GM21576 (cell line): ENCODE measurements at regions not wholly inside any gene's neighbourhood (a gene's known extent, or its start where the extent isn't known, plus 50 kb on each side); places are given as distances from the start of the nearest gene placed in this dataset.

Source experiments
- ATAC-seq: cut with Tn5 transposase; IDR thresholded peaks from one replicate; pipeline ENCODE4 v1.9.1; 2021; ENCODE audit warnings: mild to moderate bottlenecking, moderate library complexity; ENCODE audit not compliant: unreplicated experiment

DNA sequence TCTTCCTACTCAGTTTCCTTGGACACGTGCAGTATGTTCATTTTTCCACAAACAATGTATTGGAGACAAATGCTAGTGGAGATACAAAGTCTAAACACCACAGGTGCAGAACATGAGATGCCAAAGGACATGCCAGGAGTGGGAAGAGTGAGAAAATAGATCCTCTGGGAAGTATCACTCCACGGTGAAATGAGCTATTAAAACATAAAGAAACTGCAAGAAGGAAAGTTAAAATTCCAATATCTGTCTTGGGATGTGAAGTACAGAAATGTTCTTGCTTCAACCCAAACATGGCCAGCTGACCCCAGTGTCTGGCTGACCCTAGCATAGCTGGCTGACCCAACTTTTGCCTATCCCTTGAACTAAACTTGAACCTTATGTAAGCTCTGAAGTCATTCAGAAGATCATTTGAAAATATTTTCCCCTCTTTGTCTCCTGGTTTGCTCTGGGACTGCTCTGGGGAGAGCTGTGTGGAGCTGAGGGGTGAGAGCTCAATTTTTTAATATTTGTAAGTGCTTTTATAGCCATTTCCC lies 59.5 kb downstream of the FZD1 start:
- ATAC-seq = no peak

DNA sequence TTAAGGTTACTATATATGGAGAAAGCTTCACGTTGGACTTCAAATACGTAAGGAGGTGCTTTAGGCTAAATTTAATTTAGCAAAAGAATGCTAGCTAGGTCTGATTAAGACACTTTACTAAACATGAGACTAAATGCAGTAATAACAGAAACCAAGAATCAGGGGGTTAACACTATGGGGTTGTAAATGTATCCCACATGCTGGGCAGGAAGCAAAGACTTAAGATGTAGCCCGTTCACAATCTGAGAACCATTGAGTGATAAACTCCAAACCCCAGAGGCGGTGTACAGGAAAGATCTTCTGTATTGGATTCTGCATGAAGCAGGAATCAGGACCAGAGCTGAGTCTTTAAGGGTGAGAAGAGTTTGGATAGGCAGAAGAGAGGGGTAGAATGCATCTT lies 60.4 kb downstream of the FZD1 start:
- ATAC-seq = no peak

DNA sequence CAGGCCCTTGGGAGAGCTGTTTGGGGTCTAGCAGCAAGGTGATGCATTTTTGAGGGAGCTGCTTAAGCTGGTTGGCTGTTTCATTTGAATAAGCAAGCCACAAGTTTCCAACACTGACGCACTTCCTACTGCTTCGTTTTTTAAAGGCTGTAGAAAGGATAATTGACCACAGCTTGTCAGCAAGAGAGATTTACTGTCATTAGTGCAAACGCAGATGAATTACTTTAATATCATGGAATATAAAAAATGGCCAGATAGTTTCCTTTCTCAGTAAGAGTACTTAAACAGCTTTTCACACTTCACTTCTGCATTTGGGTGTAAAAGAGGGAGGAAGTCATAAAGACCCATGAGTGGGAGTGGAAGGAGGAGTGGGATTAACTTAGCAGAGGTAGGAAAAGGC lies 61.5 kb downstream of the FZD1 start:
- ATAC-seq = no peak

DNA sequence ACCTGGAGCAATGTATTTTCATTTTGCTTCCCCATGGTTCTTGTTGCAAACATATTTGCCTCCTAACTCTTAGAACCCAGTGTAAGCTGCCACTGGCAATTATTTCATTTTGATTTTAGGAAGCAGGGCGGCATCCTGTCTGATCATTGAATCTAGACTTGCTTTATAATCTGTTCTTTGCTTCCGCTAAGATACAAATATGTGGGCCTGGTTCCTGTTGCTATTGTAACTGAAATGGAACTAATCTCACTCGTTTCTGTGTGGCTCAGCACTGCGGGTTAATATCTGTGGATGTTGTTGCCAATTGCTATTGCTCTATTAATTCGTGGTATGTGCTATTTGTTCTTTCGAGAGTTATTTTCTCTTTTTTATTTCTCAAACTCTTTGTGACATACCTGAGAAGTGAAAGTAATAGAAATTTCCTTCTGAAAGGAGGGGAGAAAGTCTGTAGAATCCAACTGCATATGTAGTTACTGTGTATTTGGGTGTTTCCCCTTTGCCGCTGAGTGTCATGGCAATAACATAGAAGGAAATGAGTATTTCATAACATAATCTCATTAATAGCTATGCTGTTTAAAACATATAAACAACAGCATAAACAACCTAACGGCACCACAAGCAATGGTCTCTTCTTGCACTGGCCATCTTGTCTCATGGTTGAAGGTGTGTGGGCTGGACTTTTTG lies 62.4 kb downstream of the FZD1 start:
- ATAC-seq = no peak

DNA sequence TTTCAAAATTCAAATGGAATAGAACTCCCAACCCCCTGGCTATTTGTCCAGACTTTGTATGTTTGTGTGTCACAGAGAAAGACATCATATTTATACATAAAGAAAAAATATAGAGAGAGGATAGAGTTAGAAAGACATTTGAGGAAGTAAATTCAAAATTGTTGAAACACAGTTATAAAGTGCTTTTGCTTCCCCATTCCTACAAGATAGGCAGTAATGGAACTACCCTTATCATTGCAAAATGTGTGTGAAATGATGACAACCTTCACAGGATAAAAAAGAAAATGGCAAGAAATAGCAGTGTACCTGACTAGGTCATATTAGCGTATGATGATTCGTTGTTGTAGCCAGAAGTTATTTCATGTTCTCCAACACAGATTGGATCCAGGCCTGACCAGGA lies 63.1 kb downstream of the FZD1 start:
- no peak for ATAC-seq

DNA sequence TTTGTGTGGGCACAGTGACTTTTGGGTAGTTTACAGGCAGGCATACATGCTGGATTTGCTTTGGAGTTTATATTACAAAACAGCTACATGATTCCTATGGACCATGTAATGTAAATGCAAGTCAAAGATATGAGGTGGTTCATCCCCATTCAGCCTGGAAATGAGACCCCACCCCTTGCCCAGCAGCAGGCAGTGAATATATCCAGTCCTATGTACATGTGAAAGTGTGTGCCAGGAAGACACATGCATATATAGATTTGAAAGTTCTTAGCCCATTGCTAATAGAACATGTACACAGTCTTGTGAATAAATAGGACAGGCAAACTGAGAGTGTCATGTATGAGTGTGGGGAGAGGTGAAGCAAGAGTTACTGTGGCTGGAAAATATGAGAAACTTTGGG lies 65.3 kb downstream of the FZD1 start:
- ATAC-seq = no peak

DNA sequence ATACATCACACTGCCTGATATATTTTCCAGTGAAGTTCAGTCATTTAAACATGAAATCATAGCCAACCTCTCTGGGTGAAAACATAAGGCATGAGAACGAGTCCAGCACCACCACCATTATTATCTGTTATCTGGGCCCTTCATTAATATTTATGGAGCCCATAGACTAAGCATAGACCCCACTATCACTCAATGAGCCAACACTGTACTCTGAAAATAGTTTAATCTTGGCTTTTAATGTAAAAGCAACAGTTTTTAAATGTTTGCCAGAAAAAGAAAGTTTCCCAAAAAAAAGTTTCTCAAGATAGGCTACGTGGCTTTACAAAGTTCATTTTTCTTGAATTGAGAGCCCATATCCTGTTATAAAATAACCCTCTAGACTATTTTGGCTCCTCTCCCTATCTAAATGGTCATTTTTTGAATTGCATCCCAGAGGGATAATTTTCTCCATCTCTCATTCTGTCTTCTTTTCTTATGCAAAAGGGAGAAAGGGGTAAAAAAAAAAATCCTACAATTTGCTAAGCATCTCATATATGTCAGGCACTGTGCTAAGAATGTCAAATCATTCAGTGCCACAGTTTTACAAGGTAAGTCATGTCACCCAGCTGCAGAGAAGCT lies 66.1 kb downstream of the FZD1 start:
- no peak for ATAC-seq

DNA sequence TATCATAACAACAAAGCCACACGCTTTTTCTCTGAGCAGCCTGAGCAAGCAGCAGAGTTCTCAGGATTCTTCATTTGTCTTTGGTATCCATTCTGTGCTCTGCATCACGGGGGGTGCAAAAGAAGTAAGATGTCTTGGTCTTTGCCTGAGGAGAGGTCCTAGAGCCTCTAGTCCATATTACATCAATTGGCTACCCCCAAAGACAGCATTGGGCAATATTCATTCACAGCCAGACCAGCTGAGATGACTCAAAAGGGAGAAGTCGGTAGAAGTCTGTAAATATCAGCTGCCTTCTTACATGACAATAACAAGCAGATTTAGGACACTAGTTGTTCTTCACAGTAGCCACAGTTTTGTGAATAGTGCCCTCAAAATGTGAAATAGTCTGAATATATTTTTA lies 66.6 kb downstream of the FZD1 start:
- ATAC-seq = no peak

DNA sequence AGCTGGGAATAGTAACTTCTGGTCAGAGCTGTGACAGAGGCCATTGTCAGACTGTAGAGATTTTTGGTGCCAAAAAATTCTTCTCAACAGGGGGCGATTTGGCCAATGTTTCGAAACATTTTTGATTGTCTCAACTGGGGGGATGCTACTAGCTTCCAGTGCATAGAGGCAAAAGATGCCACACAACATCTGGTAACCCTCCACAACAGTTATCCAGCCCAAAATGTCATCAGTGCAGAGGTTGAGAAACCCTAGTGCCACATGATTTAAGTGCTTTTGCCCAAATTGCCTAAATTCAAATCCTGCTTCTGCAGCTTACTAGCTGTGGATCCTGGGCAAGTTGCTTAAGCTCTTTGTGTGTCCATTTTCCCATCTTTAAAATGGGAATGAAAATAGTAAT lies 71.9 kb downstream of the FZD1 start:
- no peak for ATAC-seq

DNA sequence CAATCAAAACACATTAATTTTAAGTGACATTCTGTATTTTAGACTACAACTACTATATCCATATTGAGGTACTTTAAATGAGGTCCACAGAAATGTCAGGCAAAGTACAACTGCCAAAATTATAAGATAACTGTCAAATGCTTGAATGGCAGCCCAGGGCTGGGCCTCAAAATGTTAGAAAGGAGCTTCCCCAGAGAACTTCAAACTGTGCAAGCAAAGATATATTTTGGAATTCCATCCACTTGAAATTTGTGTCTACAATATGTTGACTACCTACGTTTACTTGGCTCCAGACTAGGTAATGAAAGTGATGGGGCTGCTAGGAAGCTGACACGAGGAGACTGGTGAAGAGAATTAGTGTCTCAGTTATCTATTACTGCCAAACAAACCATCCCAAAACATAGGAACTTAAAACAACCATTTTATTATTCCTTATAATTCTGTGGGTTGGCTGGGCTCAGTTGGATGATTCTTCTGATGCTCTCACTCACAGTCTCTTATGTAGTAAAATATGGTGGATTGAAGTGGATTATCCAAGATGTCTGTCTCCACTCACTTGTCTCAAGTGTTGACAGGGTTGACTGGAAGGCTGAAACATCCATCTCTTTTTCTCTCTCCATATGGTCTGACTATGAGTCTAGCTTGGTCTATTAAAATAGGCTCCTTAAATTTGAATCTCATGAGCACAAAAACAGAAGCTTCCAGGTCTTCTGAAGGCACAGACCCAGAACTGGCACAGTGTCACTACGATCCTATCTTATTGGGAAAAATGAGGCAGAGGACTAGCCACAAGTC lies 74.2 kb downstream of the FZD1 start:
- ATAC-seq = no peak

DNA sequence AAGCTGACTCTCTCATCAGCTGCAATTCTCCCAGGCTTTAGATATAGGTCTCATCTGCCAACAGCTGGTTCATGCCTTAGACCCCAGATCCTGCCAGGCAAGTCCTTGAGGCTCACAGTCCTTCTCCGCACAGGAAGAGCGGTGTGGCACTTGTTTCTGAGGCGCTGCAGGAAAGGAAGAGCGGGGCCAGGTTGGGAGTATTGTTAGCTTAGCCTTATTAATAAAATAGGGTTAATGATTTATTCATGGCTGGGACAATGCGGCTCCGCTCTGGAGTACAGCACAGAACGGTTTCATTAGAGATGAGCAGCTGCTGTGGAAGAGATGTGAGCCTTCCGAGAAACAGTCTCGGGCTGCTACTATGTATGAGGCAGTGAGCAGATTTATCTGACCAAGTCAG lies 78.1 kb downstream of the FZD1 start:
- no peak for ATAC-seq

DNA sequence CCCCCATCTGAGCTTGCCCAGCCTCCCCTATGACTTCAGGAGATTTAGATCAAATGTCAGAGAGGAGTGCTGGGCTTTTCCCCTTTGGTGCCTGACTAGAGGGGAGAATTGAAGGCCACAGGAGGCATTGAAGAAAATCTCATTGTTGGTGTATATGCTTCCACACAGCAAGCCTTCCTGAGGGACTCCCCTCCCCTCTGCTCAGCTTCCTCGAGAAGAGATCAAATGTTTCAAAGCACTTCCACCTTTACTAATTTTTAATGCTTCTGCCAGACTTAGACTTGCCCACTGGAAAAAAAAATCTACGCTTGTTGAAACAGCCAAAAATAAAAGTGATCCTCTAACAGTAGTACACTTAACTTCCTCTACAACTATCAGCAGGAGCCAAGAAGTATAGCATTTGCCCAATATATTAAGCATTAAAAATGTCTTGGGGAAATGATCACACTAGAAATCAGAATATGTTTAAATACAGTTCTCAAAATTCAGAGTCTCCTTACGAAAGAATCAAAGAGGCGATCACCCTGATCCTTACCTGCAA lies 79.3 kb downstream of the FZD1 start:
- ATAC-seq = no peak

DNA sequence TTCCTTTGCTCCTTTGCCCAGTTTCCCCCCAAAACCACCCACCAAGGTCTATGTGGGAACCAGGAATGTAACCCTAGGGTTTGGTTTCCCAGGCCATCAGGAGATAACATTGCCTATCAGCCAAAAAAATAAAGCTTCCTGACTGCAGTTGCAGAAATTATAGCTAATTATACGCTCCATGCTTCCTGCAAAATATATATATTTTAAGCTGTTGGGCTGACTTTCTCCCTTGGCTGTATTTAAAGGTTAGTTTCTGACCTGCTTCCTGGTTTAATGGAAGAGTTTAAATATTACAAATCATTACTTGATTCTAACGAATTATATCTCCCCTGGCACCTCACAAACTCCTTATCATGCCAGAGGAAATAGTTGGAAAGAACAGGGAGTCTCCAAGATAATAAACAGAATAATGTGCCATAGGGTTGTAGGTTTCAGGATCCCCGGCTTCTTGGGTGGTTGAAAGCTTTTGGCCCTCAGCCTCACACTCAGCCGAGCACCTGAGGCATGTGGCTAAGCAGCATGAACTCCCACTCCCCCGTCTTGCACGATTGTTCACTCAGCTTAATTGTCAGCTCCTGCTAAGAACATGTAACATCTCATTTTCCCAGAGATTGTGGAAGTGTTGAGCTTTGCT lies 79.9 kb downstream of the FZD1 start:
- no peak for ATAC-seq

DNA sequence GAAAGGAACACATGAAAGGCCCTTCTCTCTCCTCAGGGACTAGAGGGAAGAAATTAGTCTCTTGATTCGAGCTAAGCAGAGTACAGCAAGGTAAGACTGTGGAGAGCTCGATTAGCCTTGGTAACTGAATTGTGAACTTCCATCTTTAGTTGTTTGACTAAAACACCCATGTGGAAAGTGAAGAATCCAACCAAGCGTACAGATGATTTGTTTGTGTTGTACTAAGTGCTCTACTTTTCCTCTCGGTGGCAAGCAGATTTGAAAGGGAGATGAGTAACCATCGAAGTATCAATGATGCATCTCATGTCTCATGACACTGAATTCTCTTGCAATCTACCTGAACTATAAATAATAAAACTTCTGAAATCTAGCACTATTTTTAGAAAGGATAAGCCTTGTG lies 80.7 kb downstream of the FZD1 start:
- ATAC-seq = peak; percentile 76

DNA sequence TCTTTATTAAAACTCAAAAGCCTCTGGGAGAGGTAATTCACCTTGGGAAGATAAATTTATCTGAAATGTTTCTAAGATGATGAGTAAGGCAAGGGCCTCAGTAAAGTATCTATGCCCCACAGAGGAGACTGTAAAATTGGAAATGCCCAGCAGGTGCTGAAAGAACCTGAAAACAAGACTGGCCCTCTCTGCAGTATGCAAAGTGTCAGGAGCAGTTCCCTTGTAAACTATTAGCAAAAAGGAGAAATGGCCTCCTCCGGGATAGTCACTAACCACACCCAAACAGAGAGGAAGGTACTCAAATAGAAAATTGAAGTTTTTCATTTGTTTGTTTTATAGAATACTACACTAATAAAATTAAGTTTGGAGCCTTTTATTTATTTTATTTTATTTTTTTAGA lies 81.2 kb downstream of the FZD1 start:
- ATAC-seq = peak; percentile 70

DNA sequence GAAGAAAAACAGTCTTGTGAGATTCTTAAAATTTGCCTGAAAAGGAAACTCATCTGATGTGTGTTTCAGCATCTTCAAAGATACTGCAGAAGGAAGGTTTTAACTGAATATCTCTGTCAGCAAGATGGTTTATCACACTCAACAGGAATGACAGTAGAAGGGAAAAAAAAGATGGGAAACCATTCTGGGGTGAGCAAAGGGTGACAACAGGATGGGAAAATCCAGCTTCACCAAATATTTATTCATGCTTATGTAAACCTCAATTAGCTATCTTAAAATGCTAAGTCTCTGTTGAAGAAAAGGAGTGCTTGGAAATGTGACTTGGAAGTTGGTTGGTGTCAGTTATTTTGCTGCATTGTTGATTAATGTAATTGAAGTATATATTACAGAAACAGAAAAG lies 82.2 kb downstream of the FZD1 start:
- ATAC-seq = no peak

DNA sequence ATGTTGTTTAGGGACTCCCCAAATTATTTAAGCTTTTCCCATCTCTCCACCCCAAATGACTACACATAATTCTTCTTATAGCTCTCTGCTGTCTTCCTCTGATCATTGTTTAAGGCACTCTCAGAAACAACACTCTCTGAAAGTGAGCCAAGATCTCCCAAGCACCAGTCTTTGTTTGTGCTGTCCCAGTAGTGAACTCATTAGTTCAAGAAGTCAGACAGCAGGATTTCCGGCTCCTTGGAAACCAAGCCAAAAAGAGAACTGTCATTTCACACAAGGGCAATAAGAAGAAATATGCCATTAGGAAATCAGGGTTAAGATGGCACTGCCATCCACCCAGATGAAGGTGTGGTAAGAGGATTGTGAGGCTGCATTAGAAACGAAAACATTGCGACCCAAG lies 83.1 kb downstream of the FZD1 start:
- no peak for ATAC-seq

DNA sequence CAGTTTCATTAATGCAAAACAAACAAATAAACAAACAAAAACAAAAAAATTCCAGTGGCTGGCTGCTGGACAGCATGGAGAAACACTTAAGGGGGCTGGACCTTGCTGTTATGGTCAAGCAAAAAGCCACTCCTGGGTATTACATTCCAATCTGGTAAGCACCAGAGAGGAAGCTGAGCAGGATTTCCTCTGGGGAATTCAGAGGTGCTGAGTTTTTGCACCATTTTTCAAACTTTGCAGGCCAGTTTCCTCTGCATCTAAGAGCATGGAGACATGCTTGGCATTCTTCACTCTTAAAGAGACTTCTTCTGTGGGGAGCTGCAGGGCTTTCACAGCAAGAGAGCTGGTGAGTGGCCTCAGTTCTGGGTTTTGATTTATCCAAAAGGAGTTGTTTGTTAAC lies 84.5 kb downstream of the FZD1 start:
- ATAC-seq = no peak

DNA sequence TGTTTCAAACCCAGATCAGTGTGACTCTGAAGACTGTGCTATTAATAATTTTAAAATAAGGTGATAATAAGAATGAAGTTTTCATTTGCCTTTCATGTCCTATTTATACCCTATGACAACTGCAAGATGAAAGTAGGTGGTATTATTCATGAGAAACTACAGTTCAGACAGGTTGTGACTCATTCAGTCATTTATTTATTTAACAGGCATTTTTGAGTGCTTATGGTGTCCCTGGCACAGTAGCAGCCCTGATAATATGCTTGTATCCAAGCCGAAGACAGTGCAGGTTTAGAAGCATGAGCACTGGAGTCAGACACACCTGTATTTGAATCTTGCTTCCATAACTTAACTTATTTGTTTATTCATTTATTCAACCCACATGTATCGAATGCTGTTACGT lies 87.1 kb downstream of the FZD1 start:
- peak; percentile 49 for ATAC-seq

DNA sequence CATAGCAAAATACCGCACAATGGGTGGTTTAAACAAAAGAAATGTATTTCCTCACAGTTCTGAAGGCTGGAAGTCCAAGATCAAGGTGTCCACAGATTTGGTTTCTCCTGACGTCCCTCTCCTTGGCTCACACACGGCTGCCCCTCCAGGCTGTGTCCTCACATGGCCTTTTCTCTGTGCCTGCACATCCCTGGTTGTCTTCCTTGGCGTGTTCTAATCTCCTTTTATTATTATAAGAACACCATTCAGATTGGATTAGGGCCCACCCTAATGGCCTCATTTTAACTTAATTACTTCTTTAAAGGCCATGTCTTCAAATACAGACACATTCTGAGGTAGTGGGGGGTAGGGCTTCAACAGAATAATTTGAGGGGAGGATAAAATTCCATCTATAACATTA lies 87.9 kb downstream of the FZD1 start:
- ATAC-seq = no peak

DNA sequence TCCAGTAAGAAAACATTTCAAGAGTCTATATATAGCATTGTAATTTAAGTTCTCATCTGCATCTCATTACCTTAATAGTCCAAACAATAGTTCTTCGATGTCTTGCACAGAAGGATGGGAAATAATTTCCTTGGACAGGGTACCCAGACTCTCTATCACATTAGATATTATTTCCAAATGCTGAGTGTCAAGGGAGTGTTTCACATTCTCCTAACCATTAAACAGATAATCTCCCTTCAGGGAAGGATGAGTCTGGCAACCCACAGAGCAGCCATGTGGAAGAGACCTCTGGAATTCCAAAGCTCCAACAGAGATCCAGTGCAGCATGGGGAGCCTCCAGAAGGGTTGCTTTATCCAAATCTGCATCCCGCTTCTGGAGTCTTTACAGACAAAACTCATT lies 89.6 kb downstream of the FZD1 start:
- no peak for ATAC-seq
